ENCODE measurements at regions not wholly inside any gene's neighbourhood (a gene's known extent, or its start where the extent isn't known, plus 50 kb on each side); places are given as distances from the start of the nearest gene placed in this dataset.
A peak's percentile ranks its signal among the peaks of the same experiment; 100 is the strongest.

- Histone ChIP-seq H3K36me3 (ENCODE audit: insufficient read depth, low read length) (no peaks in the 10 kb centered on the region), H3K4me3 (ENCODE audit: low read length) (peak overlapping the region; percentile 41), H3K4me2 (ENCODE audit: low read length) (peak overlapping the region; percentile 53), H3K4me1 (ENCODE audit: control insufficient read depth, insufficient read depth, low read length) (peaks cover 24% of the 10 kb centered on the region), H3K27me3 (ENCODE audit: control insufficient read depth, insufficient read depth, low read length) (no peaks in the 10 kb centered on the region), H3K9me3 (replicated peaks; ENCODE audit: low read length) (no peaks in the 10 kb centered on the region), H3K9ac (ENCODE audit: low read depth, low read length) (peak overlapping the region; percentile 56)
Measured at GRCh38 chr4:138890891-138891570, 124.5 kb upstream of the NOCT start.

- Histone ChIP-seq H3K9me3 (replicated peaks; ENCODE audit: low read length) (no peaks in the 10 kb centered on the region), H3K27me3 (ENCODE audit: control insufficient read depth, insufficient read depth, low read length) (no peaks in the 10 kb centered on the region), H3K36me3 (ENCODE audit: insufficient read depth, low read length) (no peaks in the 10 kb centered on the region), H3K4me2 (ENCODE audit: low read length) (no peak overlapping the region), H3K4me1 (ENCODE audit: control insufficient read depth, insufficient read depth, low read length) (peaks cover 24% of the 10 kb centered on the region), H3K9ac (ENCODE audit: low read depth, low read length) (no peak overlapping the region), H3K4me3 (ENCODE audit: low read length) (no peak overlapping the region)
Measured at GRCh38 chr4:138889216-138889615, 126.4 kb upstream of the NOCT start.

GRCh38 chr4:138887741-138888140, 127.8 kb upstream of the NOCT start:
- Histone ChIP-seq H3K9me3 (replicated peaks; ENCODE audit: low read length) (no peaks in the 10 kb centered on the region), H3K4me1 (ENCODE audit: control insufficient read depth, insufficient read depth, low read length) (peaks cover 19% of the 10 kb centered on the region), H3K4me3 (ENCODE audit: low read length) (no peak overlapping the region), H3K4me2 (ENCODE audit: low read length) (no peak overlapping the region), H3K27me3 (ENCODE audit: control insufficient read depth, insufficient read depth, low read length) (no peaks in the 10 kb centered on the region), H3K36me3 (ENCODE audit: insufficient read depth, low read length) (no peaks in the 10 kb centered on the region), H3K9ac (ENCODE audit: low read depth, low read length) (no peak overlapping the region)

- Histone ChIP-seq H3K9me3 (replicated peaks; ENCODE audit: low read length) (no peaks in the 10 kb centered on the region), H3K9ac (ENCODE audit: low read depth, low read length) (no peak overlapping the region), H3K27me3 (ENCODE audit: control insufficient read depth, insufficient read depth, low read length) (no peaks in the 10 kb centered on the region), H3K4me3 (ENCODE audit: low read length) (no peak overlapping the region), H3K4me1 (ENCODE audit: control insufficient read depth, insufficient read depth, low read length) (peaks cover 15% of the 10 kb centered on the region), H3K4me2 (ENCODE audit: low read length) (no peak overlapping the region), H3K36me3 (ENCODE audit: insufficient read depth, low read length) (no peaks in the 10 kb centered on the region)
Measured at GRCh38 chr4:138887341-138887740, 128.2 kb upstream of the NOCT start.

- Histone ChIP-seq H3K9ac (ENCODE audit: low read depth, low read length) (no peak overlapping the region), H3K27me3 (ENCODE audit: control insufficient read depth, insufficient read depth, low read length) (no peaks in the 10 kb centered on the region), H3K36me3 (ENCODE audit: insufficient read depth, low read length) (no peaks in the 10 kb centered on the region)
Measured at GRCh38 chr4:138879757-138880156, 135.8 kb upstream of the NOCT start.

GRCh38 chr4:138875891-138876608, 139.5 kb upstream of the NOCT start:
- Histone ChIP-seq H3K36me3 (ENCODE audit: insufficient read depth, low read length) (no peaks in the 10 kb centered on the region), H3K4me3 (ENCODE audit: low read length) (no peak overlapping the region), H3K9ac (ENCODE audit: low read depth, low read length) (peak overlapping the region; percentile 26), H3K4me2 (ENCODE audit: low read length) (no peak overlapping the region), H3K4me1 (ENCODE audit: control insufficient read depth, insufficient read depth, low read length) (peaks cover 15% of the 10 kb centered on the region), H3K9me3 (replicated peaks; ENCODE audit: low read length) (no peaks in the 10 kb centered on the region), H3K27me3 (ENCODE audit: control insufficient read depth, insufficient read depth, low read length) (peaks cover 10% of the 10 kb centered on the region)

More at GRCh38 chr4:138879757-138880156, 135.8 kb upstream of the NOCT start:
- Histone ChIP-seq H3K9me3 (replicated peaks; ENCODE audit: low read length) (no peaks in the 10 kb centered on the region), H3K4me3 (ENCODE audit: low read length) (no peak overlapping the region), H3K4me2 (ENCODE audit: low read length) (no peak overlapping the region), H3K4me1 (ENCODE audit: control insufficient read depth, insufficient read depth, low read length) (peaks cover 15% of the 10 kb centered on the region)

- H3K9ac ChIP-seq (ENCODE audit: low read depth, low read length): no peak overlapping the region
- H3K27me3 ChIP-seq (ENCODE audit: control insufficient read depth, insufficient read depth, low read length): peaks cover 13% of the 10 kb centered on the region
- H3K4me2 ChIP-seq (ENCODE audit: low read length): no peak overlapping the region
- H3K4me3 ChIP-seq (ENCODE audit: low read length): no peak overlapping the region
- H3K36me3 ChIP-seq (ENCODE audit: insufficient read depth, low read length): no peaks in the 10 kb centered on the region
- no peaks in the 10 kb centered on the region for H3K9me3 ChIP-seq (replicated peaks; ENCODE audit: low read length)
- H3K4me1 ChIP-seq (ENCODE audit: control insufficient read depth, insufficient read depth, low read length): peaks cover 11% of the 10 kb centered on the region
Measured at GRCh38 chr4:138871555-138871875, 144.1 kb upstream of the NOCT start.

GRCh38 chr4:138870737-138871554, 144.6 kb upstream of the NOCT start:
- Histone ChIP-seq H3K27me3 (ENCODE audit: control insufficient read depth, insufficient read depth, low read length) (peaks cover 18% of the 10 kb centered on the region), H3K36me3 (ENCODE audit: insufficient read depth, low read length) (no peaks in the 10 kb centered on the region), H3K9me3 (replicated peaks; ENCODE audit: low read length) (no peaks in the 10 kb centered on the region), H3K4me1 (ENCODE audit: control insufficient read depth, insufficient read depth, low read length) (peaks cover 5% of the 10 kb centered on the region), H3K9ac (ENCODE audit: low read depth, low read length) (no peak overlapping the region), H3K4me2 (ENCODE audit: low read length) (peak overlapping the region; percentile 31), H3K4me3 (ENCODE audit: low read length) (no peak overlapping the region)

GRCh38 chr4:138869631-138870030, 145.9 kb upstream of the NOCT start:
- Histone ChIP-seq H3K4me3 (ENCODE audit: low read length) (no peak overlapping the region), H3K36me3 (ENCODE audit: insufficient read depth, low read length) (no peaks in the 10 kb centered on the region), H3K4me2 (ENCODE audit: low read length) (no peak overlapping the region), H3K9me3 (replicated peaks; ENCODE audit: low read length) (no peaks in the 10 kb centered on the region), H3K9ac (ENCODE audit: low read depth, low read length) (no peak overlapping the region), H3K4me1 (ENCODE audit: control insufficient read depth, insufficient read depth, low read length) (no peaks in the 10 kb centered on the region), H3K27me3 (ENCODE audit: control insufficient read depth, insufficient read depth, low read length) (peaks cover 25% of the 10 kb centered on the region)

GRCh38 chr4:138869165-138869564, 146.4 kb upstream of the NOCT start:
- Histone ChIP-seq H3K4me2 (ENCODE audit: low read length) (no peak overlapping the region), H3K4me3 (ENCODE audit: low read length) (no peak overlapping the region), H3K36me3 (ENCODE audit: insufficient read depth, low read length) (no peaks in the 10 kb centered on the region), H3K27me3 (ENCODE audit: control insufficient read depth, insufficient read depth, low read length) (peaks cover 25% of the 10 kb centered on the region), H3K9ac (ENCODE audit: low read depth, low read length) (no peak overlapping the region), H3K4me1 (ENCODE audit: control insufficient read depth, insufficient read depth, low read length) (no peaks in the 10 kb centered on the region), H3K9me3 (replicated peaks; ENCODE audit: low read length) (no peaks in the 10 kb centered on the region)

GRCh38 chr4:138868562-138868961, 147.0 kb upstream of the NOCT start:
- Histone ChIP-seq H3K9me3 (replicated peaks; ENCODE audit: low read length) (no peaks in the 10 kb centered on the region), H3K27me3 (ENCODE audit: control insufficient read depth, insufficient read depth, low read length) (peaks cover 25% of the 10 kb centered on the region), H3K4me2 (ENCODE audit: low read length) (no peak overlapping the region), H3K4me1 (ENCODE audit: control insufficient read depth, insufficient read depth, low read length) (no peaks in the 10 kb centered on the region), H3K9ac (ENCODE audit: low read depth, low read length) (no peak overlapping the region), H3K36me3 (ENCODE audit: insufficient read depth, low read length) (no peaks in the 10 kb centered on the region), H3K4me3 (ENCODE audit: low read length) (no peak overlapping the region)
